Body of pancreas (tissue), 4 donors: ENCODE measurements at regions not wholly inside any gene's neighbourhood (a gene's known extent, or its start where the extent isn't known, plus 50 kb on each side); places are given as distances from the start of the nearest gene placed in this dataset.
A peak's percentile ranks its signal among the peaks of the same experiment; 100 is the strongest.

Experiments
- ATAC-seq: fragments of 150-250 bp; one replicate; pipeline ENCODE4 v1.9.1; 2016
- DNase-seq, 4 donors: peaks; one replicate each; pipeline ENCODE4 v3.0.0-alpha.2; 2019
- H3K27ac ChIP-seq, 4 donors: fragments of 200-600 bp; sonication (generic); 1 replicate in 3 of 4; 2 replicates in 1 of 4; pipeline versions ENCODE4 v1.5.1 to v1.6.1; 2016 to 2019; ENCODE audit warnings: mild to moderate bottlenecking in 1 of 4, mixed read lengths in 1 of 4, moderate library complexity in 1 of 4
- H3K27me3 ChIP-seq, 2 donors: fragments of 200-600 bp; sonication (generic); one replicate each; pipeline ENCODE4 v1.6.0; 2016; ENCODE audit warnings: mild to moderate bottlenecking in 1 of 2
- H3K36me3 ChIP-seq, 2 donors: fragments of 200-600 bp; sonication (generic); replicated peaks in 1 of 2; 2 replicates each; pipeline ENCODE4 v1.5.1; 2016; ENCODE audit warnings: low read depth in 2 of 2; ENCODE audit not compliant: insufficient read depth in 1 of 2
- H3K4me1 ChIP-seq: fragments of 200-600 bp; sonication (generic); one replicate; pipeline ENCODE4 v1.6.0; 2016
- H3K4me3 ChIP-seq, 2 donors: fragments of 200-600 bp; sonication (generic); 1 replicate in 1 of 2; 2 replicates in 1 of 2; pipeline ENCODE4 v1.5.1; 2016 to 2019
- H3K9me3 ChIP-seq, 3 donors: fragments of 200-600 bp; sonication (generic); 1 replicate in 2 of 3; 2 replicates in 1 of 3; pipeline ENCODE4 v1.5.1; 2016
- CTCF ChIP-seq, 7 experiments: fragments of 450-650 bp in 4 of 7; fragments of 200-600 bp in 3 of 7; sonication (generic) in 3 of 7; IDR thresholded peaks; one replicate each; pipeline ENCODE4 v1.5.1; 2016 to 2019; ENCODE audit warnings: antibody characterized with exemption in 7 of 7
- POLR2A ChIP-seq, 3 donors: fragments of 450-650 bp; IDR thresholded peaks; one replicate each; pipeline ENCODE4 v1.6.1; 2016; ENCODE audit warnings: antibody characterized with exemption in 3 of 3, mild to moderate bottlenecking in 2 of 3
- WGBS, 2 donors: methylation state at CpG; one replicate each; pipeline ENCODE4 v1.1.5; 2017; 5-methylcytosine and 5-hydroxymethylcytosine counted together
- intact Hi-C: fragments of 100-400 bp; cut with DNase I; formaldehyde crosslinking; loops from one replicate; pipeline ENCODE4 v1.15.1; 2023

GRCh38 chr12:127014079-127014478 is 1252.9 kb upstream of the TMEM132C start:
- H3K27ac ChIP-seq: no peak overlapping the region
- H3K9me3 ChIP-seq: no peaks in the 10 kb centered on the region
- 16 to 74% methylated on average over 1 of the region's 1 CpG for WGBS, 2 donors
- H3K27me3 ChIP-seq: no peaks in the 10 kb centered on the region
- no peaks in the 10 kb centered on the region for H3K4me1 ChIP-seq
- TF ChIP-seq POLR2A (IDR thresholded peaks at IDR 0.05): no peak
- TF ChIP-seq CTCF (IDR thresholded peaks at IDR 0.05): no peak
- no peak overlapping the region for H3K4me3 ChIP-seq
- DNase-seq: no peak
- intact Hi-C loops: no loop called here
- H3K36me3 ChIP-seq: no peaks in the 10 kb centered on the region
- no peak for ATAC-seq

- Histone ChIP-seq H3K4me1 (no peaks in the 10 kb centered on the region), H3K36me3 (no peaks in the 10 kb centered on the region), H3K27ac (no peak overlapping the region), H3K27me3 (peaks cover 0 to 4% of the 10 kb centered on the region in 2 donors), H3K9me3 (no peaks in the 10 kb centered on the region), H3K4me3 (no peak overlapping the region)
- WGBS, 2 donors: 51 to 65% methylated on average over 2 of the region's 2 CpGs
- TF ChIP-seq POLR2A (IDR thresholded peaks at IDR 0.05): no peak
- TF ChIP-seq CTCF (IDR thresholded peaks at IDR 0.05): no peak
- intact Hi-C loops: no loop called here
- ATAC-seq (no peak), DNase-seq (no peak)
Observed at GRCh38 chr12:127024791-127025190, 1242.2 kb upstream of the TMEM132C start.

- no peaks in the 10 kb centered on the region for H3K9me3 ChIP-seq
- H3K4me1 ChIP-seq: no peaks in the 10 kb centered on the region
- H3K27me3 ChIP-seq: peaks cover 0 to 4% of the 10 kb centered on the region in 2 donors
- H3K27ac ChIP-seq: no peak overlapping the region
- H3K36me3 ChIP-seq: no peaks in the 10 kb centered on the region
- no peak for TF ChIP-seq POLR2A (IDR thresholded peaks at IDR 0.05)
- TF ChIP-seq CTCF (IDR thresholded peaks at IDR 0.05): peak in 2 of 7 experiments; percentile 4
- DNase-seq (no peak), ATAC-seq (no peak)
- WGBS, 2 donors: 48 to 50% methylated on average over 1 of the region's 1 CpG
- no peak overlapping the region for H3K4me3 ChIP-seq
- intact Hi-C loops: no loop called here
Observed at GRCh38 chr12:127025545-127025944, 1241.4 kb upstream of the TMEM132C start.

- no peaks in the 10 kb centered on the region for H3K27me3 ChIP-seq
- no peak for TF ChIP-seq CTCF (IDR thresholded peaks at IDR 0.05)
- TF ChIP-seq POLR2A (IDR thresholded peaks at IDR 0.05): no peak
- DNase-seq (no peak), ATAC-seq (no peak)
- WGBS, 2 donors: 83 to 85% methylated on average over 10 to 11 of the region's 11 CpGs
- H3K9me3 ChIP-seq: no peaks in the 10 kb centered on the region
- H3K4me1 ChIP-seq: no peaks in the 10 kb centered on the region
- no peak overlapping the region for H3K4me3 ChIP-seq
- H3K27ac ChIP-seq: no peak overlapping the region
- intact Hi-C loops: no loop called here
- H3K36me3 ChIP-seq: no peaks in the 10 kb centered on the region
Observed at GRCh38 chr12:127035011-127035879, 1231.7 kb upstream of the TMEM132C start.

- intact Hi-C loops: no loop called here
- ATAC-seq: no peak
- no peaks in the 10 kb centered on the region for H3K9me3 ChIP-seq
- no peak overlapping the region for H3K4me3 ChIP-seq
- WGBS, 2 donors: 94 to 96% methylated on average over 1 of the region's 1 CpG
- H3K36me3 ChIP-seq: no peaks in the 10 kb centered on the region
- no peak overlapping the region for H3K27ac ChIP-seq
- TF ChIP-seq CTCF (IDR thresholded peaks at IDR 0.05) (no peak), POLR2A (IDR thresholded peaks at IDR 0.05) (no peak)
- DNase-seq: no peak
- H3K4me1 ChIP-seq: no peaks in the 10 kb centered on the region
- H3K27me3 ChIP-seq: no peaks in the 10 kb centered on the region
Observed at GRCh38 chr12:127038152-127038551, 1228.8 kb upstream of the TMEM132C start.
